H1 (cell line): ENCODE measurements at regions not wholly inside any gene's neighbourhood (a gene's known extent, or its start where the extent isn't known, plus 50 kb on each side); places are given as distances from the start of the nearest gene placed in this dataset.

Source experiments
- ASH2L ChIP-seq: fragments of 200-600, 300-600 bp; sonication (generic); IDR thresholded peaks from one replicate; pipeline ENCODE4 v1.7.1; 2017; ENCODE audit warnings: low read length
- CHD1 ChIP-seq: IDR thresholded peaks from 2 replicates; pipeline ENCODE4 v1.6.1; 2012; ENCODE audit warnings: low read depth, low read length, improper control_type of control experiment
- CHD7 ChIP-seq: fragments of 300-600 bp; sonication (generic); IDR thresholded peaks from 2 replicates; pipeline ENCODE4 v1.7.1; 2012; ENCODE audit warnings: low read length, moderate library complexity, mild to moderate bottlenecking, inconsistent platforms; ENCODE audit not compliant: insufficient replicate concordance
- EP300 ChIP-seq, 2 experiments: IDR thresholded peaks; 1 replicate in 1 of 2; 2 replicates in 1 of 2; pipeline ENCODE4 v1.6.1; 2011 to 2012; ENCODE audit warnings: low read depth in 2 of 2, low read length in 2 of 2, mild to moderate bottlenecking in 2 of 2, borderline replicate concordance in 1 of 2, inconsistent platforms in 1 of 2, moderate library complexity in 1 of 2
- HDAC2 ChIP-seq, 2 experiments: fragments of 300-600 bp in 1 of 2; sonication (generic) in 1 of 2; IDR thresholded peaks; 2 replicates each; pipeline ENCODE4 v1.6.1; 2011 to 2012; ENCODE audit warnings: low read depth in 2 of 2, low read length in 2 of 2, mild to moderate bottlenecking in 2 of 2, moderate library complexity in 2 of 2, borderline replicate concordance in 1 of 2, inconsistent platforms in 1 of 2
- PHF8 ChIP-seq: fragments of 200-600 bp; sonication (generic); conservative IDR thresholded peaks from 2 replicates; pipeline ENCODE4 v1.7.1; 2012; ENCODE audit warnings: low read depth, mild to moderate bottlenecking, inconsistent platforms, low read length, moderate library complexity
- RFX5 ChIP-seq: IDR thresholded peaks from 2 replicates; pipeline ENCODE4 v1.6.1; 2011; ENCODE audit warnings: low read depth, low read length, improper control_type of control experiment, borderline replicate concordance
- SP1 ChIP-seq: IDR thresholded peaks from 2 replicates; pipeline ENCODE4 v1.6.1; 2011; ENCODE audit warnings: low read depth, low read length
- SP4 ChIP-seq: IDR thresholded peaks from 2 replicates; pipeline ENCODE4 v1.6.1; 2012; ENCODE audit warnings: low read length, inconsistent platforms
- TBP ChIP-seq: IDR thresholded peaks from 2 replicates; pipeline ENCODE4 v1.6.1; 2011; ENCODE audit warnings: low read depth, low read length, improper control_type of control experiment

GRCh38 chr11:28666632-28667031, 558.4 kb downstream of the METTL15 start (continued):
- TF ChIP-seq CHD7: no peak
- TF ChIP-seq ASH2L: no peak
- TF ChIP-seq HDAC2 (IDR thresholded peaks at IDR 0.05; ENCODE audit: borderline replicate concordance in 1 of 2, low read depth in 2 of 2, low read length in 2 of 2): no peak
- no peak for TF ChIP-seq EP300 (IDR thresholded peaks at IDR 0.05; ENCODE audit: borderline replicate concordance in 1 of 2, low read depth in 2 of 2, low read length in 2 of 2)
- no peak for TF ChIP-seq SP4
- no peak for TF ChIP-seq RFX5
- TF ChIP-seq CHD1: no peak
- no peak for TF ChIP-seq SP1
- no peak for TF ChIP-seq PHF8
- no peak for TF ChIP-seq TBP
